Cardiac muscle cell (in vitro differentiated cells and primary cell): ENCODE measurements at regions not wholly inside any gene's neighbourhood (a gene's known extent, or its start where the extent isn't known, plus 50 kb on each side); places are given as distances from the start of the nearest gene placed in this dataset.
A peak's percentile ranks its signal among the peaks of the same experiment; 100 is the strongest.

Source experiments
- DNase-seq, 2 donors: peaks; one replicate each; pipeline versions ENCODE4 v3.0.0 to v3.0.0-alpha.2; 2010 to 2017; ENCODE audit warnings: low read depth in 1 of 2, low spot score in 1 of 2
- H3K27ac ChIP-seq: fragments of 200-600 bp; sonication (generic); 2 replicates; pipeline ENCODE4 v1.5.1; 2016
- H3K27me3 ChIP-seq: fragments of 200-600 bp; sonication (generic); 2 replicates; pipeline ENCODE4 v1.6.0; 2016; ENCODE audit warnings: control low read depth
- H3K36me3 ChIP-seq: fragments of 200-600 bp; sonication (generic); 2 replicates; pipeline ENCODE4 v1.5.1; 2016; ENCODE audit warnings: control low read depth
- H3K4me1 ChIP-seq: fragments of 200-600 bp; sonication (generic); 2 replicates; pipeline ENCODE4 v1.8.1; 2017; ENCODE audit warnings: low read depth, mild to moderate bottlenecking, mixed run types
- H3K4me3 ChIP-seq: fragments of 200-600 bp; sonication (generic); 2 replicates; pipeline ENCODE4 v1.5.1; 2016; ENCODE audit warnings: mild to moderate bottlenecking
- H3K9me3 ChIP-seq: fragments of 200-600 bp; sonication (generic); 2 replicates; pipeline ENCODE4 v1.5.1; 2017; ENCODE audit warnings: low read depth, mild to moderate bottlenecking, control low read depth
- CTCF ChIP-seq: IDR thresholded peaks from 2 replicates; pipeline ENCODE4 v1.5.1; 2012; ENCODE audit warnings: low read depth, mild to moderate bottlenecking, low read length

GRCh38 chr20:43320536-43320935 lies 130.8 kb upstream of the PTPRT start:
- Histone ChIP-seq H3K27me3 (no peaks in the 10 kb centered on the region), H3K4me3 (no peak overlapping the region), H3K27ac (no peak overlapping the region), H3K9me3 (no peaks in the 10 kb centered on the region), H3K4me1 (no peaks in the 10 kb centered on the region), H3K36me3 (no peaks in the 10 kb centered on the region)
- DNase-seq = peak in 1 of 2 donors; percentile 27
- TF ChIP-seq CTCF = no peak

- Histone ChIP-seq H3K36me3 (no peaks in the 10 kb centered on the region), H3K4me1 (no peaks in the 10 kb centered on the region), H3K27me3 (no peaks in the 10 kb centered on the region), H3K9me3 (no peaks in the 10 kb centered on the region), H3K4me3 (no peak overlapping the region), H3K27ac (no peak overlapping the region)
- no peak for TF ChIP-seq CTCF
- no peak for DNase-seq
Observed at GRCh38 chr20:43318755-43319297, 129.1 kb upstream of the PTPRT start.

- Histone ChIP-seq H3K27ac (no peak overlapping the region), H3K4me1 (no peaks in the 10 kb centered on the region), H3K36me3 (no peaks in the 10 kb centered on the region), H3K27me3 (no peaks in the 10 kb centered on the region), H3K9me3 (no peaks in the 10 kb centered on the region), H3K4me3 (no peak overlapping the region)
- DNase-seq = no peak
- no peak for TF ChIP-seq CTCF
Observed at GRCh38 chr20:43316271-43316670, 126.6 kb upstream of the PTPRT start.

- Histone ChIP-seq H3K27ac (no peak overlapping the region), H3K4me1 (no peaks in the 10 kb centered on the region), H3K27me3 (no peaks in the 10 kb centered on the region), H3K9me3 (no peaks in the 10 kb centered on the region), H3K36me3 (no peaks in the 10 kb centered on the region), H3K4me3 (no peak overlapping the region)
- TF ChIP-seq CTCF = no peak
- DNase-seq = no peak
Observed at GRCh38 chr20:43309266-43309665, 119.6 kb upstream of the PTPRT start.

- Histone ChIP-seq H3K36me3 (no peaks in the 10 kb centered on the region), H3K9me3 (no peaks in the 10 kb centered on the region), H3K27me3 (no peaks in the 10 kb centered on the region), H3K27ac (no peak overlapping the region), H3K4me3 (no peak overlapping the region), H3K4me1 (no peaks in the 10 kb centered on the region)
- TF ChIP-seq CTCF = no peak
- no peak for DNase-seq
Observed at GRCh38 chr20:43306837-43307236, 117.1 kb upstream of the PTPRT start.

GRCh38 chr20:43305749-43306148 lies 116.0 kb upstream of the PTPRT start:
- DNase-seq = no peak

More at GRCh38 chr20:43305749-43306148, 116.0 kb upstream of the PTPRT start:
- H3K9me3 ChIP-seq = no peaks in the 10 kb centered on the region
- no peaks in the 10 kb centered on the region for H3K4me1 ChIP-seq
- no peak overlapping the region for H3K4me3 ChIP-seq
- no peaks in the 10 kb centered on the region for H3K36me3 ChIP-seq
- no peak overlapping the region for H3K27ac ChIP-seq
- no peaks in the 10 kb centered on the region for H3K27me3 ChIP-seq
- no peak for TF ChIP-seq CTCF
